ENCODE measurements at regions not wholly inside any gene's neighbourhood (a gene's known extent, or its start where the extent isn't known, plus 50 kb on each side); places are given as distances from the start of the nearest gene placed in this dataset.

- intact Hi-C loops (cut with DNase I; ENCODE audit: low total_unique reads), result no loop called here
- no peak for DNase-seq (ENCODE audit: low spot score in 2 of 2)
- WGBS, 2 donors, result 77 to 89% methylated on average over 2 of the region's 2 CpGs
- TF ChIP-seq, protein P1, sequence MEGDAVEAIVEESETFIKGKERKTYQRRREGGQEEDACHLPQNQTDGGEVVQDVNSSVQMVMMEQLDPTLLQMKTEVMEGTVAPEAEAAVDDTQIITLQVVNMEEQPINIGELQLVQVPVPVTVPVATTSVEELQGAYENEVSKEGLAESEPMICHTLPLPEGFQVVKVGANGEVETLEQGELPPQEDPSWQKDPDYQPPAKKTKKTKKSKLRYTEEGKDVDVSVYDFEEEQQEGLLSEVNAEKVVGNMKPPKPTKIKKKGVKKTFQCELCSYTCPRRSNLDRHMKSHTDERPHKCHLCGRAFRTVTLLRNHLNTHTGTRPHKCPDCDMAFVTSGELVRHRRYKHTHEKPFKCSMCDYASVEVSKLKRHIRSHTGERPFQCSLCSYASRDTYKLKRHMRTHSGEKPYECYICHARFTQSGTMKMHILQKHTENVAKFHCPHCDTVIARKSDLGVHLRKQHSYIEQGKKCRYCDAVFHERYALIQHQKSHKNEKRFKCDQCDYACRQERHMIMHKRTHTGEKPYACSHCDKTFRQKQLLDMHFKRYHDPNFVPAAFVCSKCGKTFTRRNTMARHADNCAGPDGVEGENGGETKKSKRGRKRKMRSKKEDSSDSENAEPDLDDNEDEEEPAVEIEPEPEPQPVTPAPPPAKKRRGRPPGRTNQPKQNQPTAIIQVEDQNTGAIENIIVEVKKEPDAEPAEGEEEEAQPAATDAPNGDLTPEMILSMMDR (IDR thresholded peaks at IDR 0.05), result no peak
- TF ChIP-seq POLR2A (IDR thresholded peaks at IDR 0.05), result no peak
- no peak overlapping the region for H3K4me3 ChIP-seq (ENCODE audit: low read depth, poor library complexity, severe bottlenecking)
Observed at GRCh38 chr18:53994016-53994415, 230.5 kb downstream of the MBD2 start.

GRCh38 chr18:53991805-53992204 is 232.7 kb downstream of the MBD2 start:
- no peak for TF ChIP-seq POLR2A (IDR thresholded peaks at IDR 0.05)
- TF ChIP-seq, protein P1 (IDR thresholded peaks at IDR 0.05), result no peak
- 84% methylated on average over 5 of the region's 5 CpGs for WGBS, 2 donors
- intact Hi-C loops (cut with DNase I; ENCODE audit: low total_unique reads), result no loop called here
- H3K4me3 ChIP-seq (ENCODE audit: low read depth, poor library complexity, severe bottlenecking), result no peak overlapping the region
- DNase-seq (ENCODE audit: low spot score in 2 of 2), result no peak

- H3K4me3 ChIP-seq (ENCODE audit: low read depth, poor library complexity, severe bottlenecking), result no peak overlapping the region
- DNase-seq (ENCODE audit: low spot score in 2 of 2), result no peak
- TF ChIP-seq, protein P1 (IDR thresholded peaks at IDR 0.05), result no peak
- TF ChIP-seq POLR2A (IDR thresholded peaks at IDR 0.05), result no peak
- WGBS, 2 donors, result 83 to 89% methylated on average over 3 of the region's 3 CpGs
- intact Hi-C loops (cut with DNase I; ENCODE audit: low total_unique reads), result no loop called here
Observed at GRCh38 chr18:53991202-53991601, 233.3 kb downstream of the MBD2 start.

DNA sequence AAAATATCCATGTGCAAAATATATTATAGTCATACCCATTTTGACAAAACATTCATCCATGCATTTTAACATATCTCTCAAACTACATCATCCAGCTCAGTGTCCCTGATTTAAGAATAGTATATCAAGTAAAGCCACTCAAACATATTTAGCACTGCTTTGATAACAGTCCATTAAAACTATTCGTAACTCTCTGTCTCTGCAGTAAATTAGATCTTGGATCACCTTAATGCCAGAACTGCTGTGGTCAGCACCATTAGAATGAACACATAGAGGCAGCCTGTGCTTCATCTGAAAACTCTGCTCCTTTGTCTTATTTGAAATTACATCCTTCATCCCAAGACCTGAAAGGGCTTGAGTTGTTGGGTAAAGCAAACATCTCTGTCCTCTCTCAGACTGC is 234.0 kb downstream of the MBD2 start:
- TF ChIP-seq POLR2A (IDR thresholded peaks at IDR 0.05), result no peak
- TF ChIP-seq, protein P1 (IDR thresholded peaks at IDR 0.05), result no peak

DNA sequence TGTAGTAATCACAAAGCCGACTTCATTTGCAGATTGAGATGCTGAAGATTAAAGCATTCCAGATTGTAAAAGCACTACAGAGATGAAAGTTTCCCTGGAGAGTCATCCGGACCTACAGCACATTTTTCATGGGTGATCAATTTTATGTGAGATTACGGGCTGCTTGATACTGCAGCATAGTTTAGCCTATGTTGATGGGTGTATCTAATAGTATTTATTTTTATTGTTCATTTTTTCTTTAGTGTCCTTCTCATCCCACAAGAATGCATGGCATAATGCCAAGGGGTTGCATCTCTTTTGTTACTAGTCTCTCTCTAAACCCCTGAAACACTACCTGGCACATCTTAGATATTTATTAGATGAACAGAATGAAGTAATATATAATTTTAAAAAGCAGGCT is 240.4 kb downstream of the MBD2 start:
- no peak for DNase-seq (ENCODE audit: low spot score in 2 of 2)
- TF ChIP-seq, protein P1 (IDR thresholded peaks at IDR 0.05), result no peak
- no peak for TF ChIP-seq POLR2A (IDR thresholded peaks at IDR 0.05)
- 78 to 81% methylated on average over 3 of the region's 3 CpGs for WGBS, 2 donors
- intact Hi-C loops (cut with DNase I; ENCODE audit: low total_unique reads), result no loop called here
- no peak overlapping the region for H3K4me3 ChIP-seq (ENCODE audit: low read depth, poor library complexity, severe bottlenecking)

More for the DNA sequence above, 234.0 kb downstream of the MBD2 start:
- WGBS, 2 donors, result 83 to 91% methylated on average over 1 of the region's 1 CpG
- DNase-seq (ENCODE audit: low spot score in 2 of 2), result no peak
- intact Hi-C loops (cut with DNase I; ENCODE audit: low total_unique reads), result no loop called here
- H3K4me3 ChIP-seq (ENCODE audit: low read depth, poor library complexity, severe bottlenecking), result no peak overlapping the region

GRCh38 chr18:53971331-53971730 is 253.1 kb downstream of the MBD2 start:
- TF ChIP-seq, protein P1 (IDR thresholded peaks at IDR 0.05), result no peak
- no peak for TF ChIP-seq POLR2A (IDR thresholded peaks at IDR 0.05)
- no peak overlapping the region for H3K4me3 ChIP-seq (ENCODE audit: low read depth, poor library complexity, severe bottlenecking)
- intact Hi-C loops (cut with DNase I; ENCODE audit: low total_unique reads), result no loop called here
- 82% methylated on average over 1 of the region's 1 CpG for WGBS, 2 donors
- DNase-seq (ENCODE audit: low spot score in 2 of 2), result no peak

Measured in lower leg skin (tissue), 4 donors.